ENCODE measurements at regions not wholly inside any gene's neighbourhood (a gene's known extent, or its start where the extent isn't known, plus 50 kb on each side); places are given as distances from the start of the nearest gene placed in this dataset.
A peak's percentile ranks its signal among the peaks of the same experiment; 100 is the strongest.

GRCh38 chr10:78346721-78347120 lies 313.1 kb downstream of the RPS24 start:
- Mint-ChIP-seq H3K27me3 (peaks cover 0 to 6% (median 4%) of the 10 kb centered on the region in 5 donors), H3K27ac (no peak overlapping the region), H3K4me1 (no peaks in the 10 kb centered on the region), H3K36me3 (no peaks in the 10 kb centered on the region), H3K4me3 (no peak overlapping the region), H3K9me3 (no peaks in the 10 kb centered on the region)
- POLR2A ChIA-PET: no interaction called here
- ATAC-seq: no peak
- no peak for DNase-seq

- H3K27me3 Mint-ChIP-seq: peaks cover 4 to 9% (median 6%) of the 10 kb centered on the region in 5 donors
- no peak overlapping the region for H3K4me3 Mint-ChIP-seq
- POLR2A ChIA-PET: no interaction called here
- DNase-seq (no peak), ATAC-seq (no peak)
- H3K27ac Mint-ChIP-seq: peak overlapping the region in 1 of 10 donors; percentile 4
- H3K9me3 Mint-ChIP-seq: no peaks in the 10 kb centered on the region
- peaks cover 0 to 1% (median 0%) of the 10 kb centered on the region in 4 donors for H3K4me1 Mint-ChIP-seq
- no peaks in the 10 kb centered on the region for H3K36me3 Mint-ChIP-seq
Measured at GRCh38 chr10:78348411-78349164, 314.9 kb downstream of the RPS24 start.

- Mint-ChIP-seq H3K4me3 (no peak overlapping the region), H3K9me3 (no peaks in the 10 kb centered on the region), H3K27ac (no peak overlapping the region), H3K27me3 (peaks cover 4 to 10% (median 6%) of the 10 kb centered on the region in 5 donors), H3K36me3 (no peaks in the 10 kb centered on the region), H3K4me1 (peaks cover 0 to 1% (median 0%) of the 10 kb centered on the region in 4 donors)
- POLR2A ChIA-PET: no interaction called here
- no peak for DNase-seq
- ATAC-seq: no peak
Measured at GRCh38 chr10:78349165-78349516, 315.5 kb downstream of the RPS24 start.

GRCh38 chr10:78349911-78350663 lies 316.4 kb downstream of the RPS24 start:
- H3K27ac Mint-ChIP-seq: no peak overlapping the region
- H3K27me3 Mint-ChIP-seq: peaks cover 4 to 10% (median 6%) of the 10 kb centered on the region in 5 donors
- peaks cover 0 to 1% (median 0%) of the 10 kb centered on the region in 4 donors for H3K4me1 Mint-ChIP-seq
- POLR2A ChIA-PET: no interaction called here
- no peak for DNase-seq
- no peaks in the 10 kb centered on the region for H3K36me3 Mint-ChIP-seq
- ATAC-seq: no peak
- no peak overlapping the region for H3K4me3 Mint-ChIP-seq
- no peaks in the 10 kb centered on the region for H3K9me3 Mint-ChIP-seq

- peaks cover 4 to 10% (median 6%) of the 10 kb centered on the region in 5 donors for H3K27me3 Mint-ChIP-seq
- no peak for ATAC-seq
Measured at GRCh38 chr10:78351283-78351682, 317.6 kb downstream of the RPS24 start.

GRCh38 chr10:78351809-78352208 lies 318.1 kb downstream of the RPS24 start:
- H3K27me3 Mint-ChIP-seq: peaks cover 4 to 10% (median 6%) of the 10 kb centered on the region in 5 donors
- peaks cover 0 to 1% (median 0%) of the 10 kb centered on the region in 4 donors for H3K4me1 Mint-ChIP-seq
- DNase-seq: no peak
- H3K36me3 Mint-ChIP-seq: no peaks in the 10 kb centered on the region
- no peak for ATAC-seq
- no peaks in the 10 kb centered on the region for H3K9me3 Mint-ChIP-seq
- no peak overlapping the region for H3K4me3 Mint-ChIP-seq
- no peak overlapping the region for H3K27ac Mint-ChIP-seq
- POLR2A ChIA-PET: no interaction called here

More at GRCh38 chr10:78351283-78351682, 317.6 kb downstream of the RPS24 start:
- no peak overlapping the region for H3K4me3 Mint-ChIP-seq
- no peaks in the 10 kb centered on the region for H3K36me3 Mint-ChIP-seq
- no peaks in the 10 kb centered on the region for H3K9me3 Mint-ChIP-seq
- H3K4me1 Mint-ChIP-seq: peaks cover 0 to 1% (median 0%) of the 10 kb centered on the region in 4 donors
- no peak for DNase-seq
- no peak overlapping the region for H3K27ac Mint-ChIP-seq
- POLR2A ChIA-PET: no interaction called here

- POLR2A ChIA-PET: no interaction called here
- peaks cover 2 to 10% (median 3%) of the 10 kb centered on the region in 5 donors for H3K27me3 Mint-ChIP-seq
- DNase-seq (no peak), ATAC-seq (no peak)
- H3K9me3 Mint-ChIP-seq: no peaks in the 10 kb centered on the region
- peaks cover 0 to 2% (median under 1%) of the 10 kb centered on the region in 4 donors for H3K4me1 Mint-ChIP-seq
- no peak overlapping the region for H3K27ac Mint-ChIP-seq
- H3K36me3 Mint-ChIP-seq: no peaks in the 10 kb centered on the region
- H3K4me3 Mint-ChIP-seq: no peak overlapping the region
Measured at GRCh38 chr10:78353636-78354035, 320.0 kb downstream of the RPS24 start.

- no peak for ATAC-seq
- H3K4me3 Mint-ChIP-seq: no peak overlapping the region
- H3K27me3 Mint-ChIP-seq: peaks cover 2 to 10% (median 3%) of the 10 kb centered on the region in 5 donors
- no peak overlapping the region for H3K27ac Mint-ChIP-seq
- H3K4me1 Mint-ChIP-seq: peaks cover 0 to 2% (median under 1%) of the 10 kb centered on the region in 4 donors
- H3K36me3 Mint-ChIP-seq: no peaks in the 10 kb centered on the region
- DNase-seq: no peak
- H3K9me3 Mint-ChIP-seq: no peaks in the 10 kb centered on the region
- POLR2A ChIA-PET: no interaction called here
Measured at GRCh38 chr10:78354101-78354500, 320.4 kb downstream of the RPS24 start.

- POLR2A ChIA-PET: no interaction called here
- Mint-ChIP-seq H3K4me1 (peaks cover 0 to 7% (median 3%) of the 10 kb centered on the region in 4 donors), H3K27ac (no peak overlapping the region), H3K4me3 (no peak overlapping the region), H3K27me3 (peaks cover 0 to 10% (median 3%) of the 10 kb centered on the region in 5 donors), H3K9me3 (no peaks in the 10 kb centered on the region), H3K36me3 (no peaks in the 10 kb centered on the region)
- DNase-seq (no peak), ATAC-seq (no peak)
Measured at GRCh38 chr10:78356291-78356900, 322.7 kb downstream of the RPS24 start.

- no peak overlapping the region for H3K27ac Mint-ChIP-seq
- peaks cover 8 to 17% (median 12%) of the 10 kb centered on the region in 4 donors for H3K4me1 Mint-ChIP-seq
- H3K36me3 Mint-ChIP-seq: no peaks in the 10 kb centered on the region
- H3K9me3 Mint-ChIP-seq: no peaks in the 10 kb centered on the region
- ATAC-seq (no peak), DNase-seq (no peak)
- POLR2A ChIA-PET: interaction anchor here (0.7 kb wide), 1 partner anchor 17 kb away, joined by 3 read pairs; no protein-coding TSS in a partner anchor
- no peak overlapping the region for H3K4me3 Mint-ChIP-seq
- peaks cover 0 to 10% (median 0%) of the 10 kb centered on the region in 5 donors for H3K27me3 Mint-ChIP-seq
Measured at GRCh38 chr10:78357141-78358063, 323.7 kb downstream of the RPS24 start.

- Mint-ChIP-seq H3K36me3 (no peaks in the 10 kb centered on the region), H3K27me3 (peaks cover 0 to 3% (median 0%) of the 10 kb centered on the region in 5 donors), H3K27ac (peak overlapping the region in 3 of 10 donors; percentile 5 to 32 (median 28)), H3K4me1 (peaks cover 11 to 25% (median 17%) of the 10 kb centered on the region in 4 donors), H3K4me3 (no peak overlapping the region), H3K9me3 (no peaks in the 10 kb centered on the region)
- POLR2A ChIA-PET: no interaction called here
- DNase-seq (no peak), ATAC-seq (no peak)
Measured at GRCh38 chr10:78358351-78358750, 324.7 kb downstream of the RPS24 start.

GRCh38 chr10:78358982-78359381 lies 325.3 kb downstream of the RPS24 start:
- Mint-ChIP-seq H3K4me3 (no peak overlapping the region), H3K27me3 (peaks cover 0 to 1% (median 0%) of the 10 kb centered on the region in 5 donors), H3K36me3 (no peaks in the 10 kb centered on the region), H3K4me1 (peaks cover 11 to 26% (median 17%) of the 10 kb centered on the region in 4 donors), H3K27ac (peak overlapping the region in 2 of 10 donors; percentile 32 to 56), H3K9me3 (no peaks in the 10 kb centered on the region)
- POLR2A ChIA-PET: no interaction called here
- no peak for DNase-seq
- no peak for ATAC-seq
